ENCODE measurements at regions not wholly inside any gene's neighbourhood (a gene's known extent, or its start where the extent isn't known, plus 50 kb on each side); places are given as distances from the start of the nearest gene placed in this dataset.

GRCh38 chr13:106433066-106433465 lies 102.4 kb downstream of the EFNB2 start:
- DNase-seq, result no peak

- no peak for DNase-seq
These were observed 102.8 kb downstream of the EFNB2 start for GRCh38 chr13:106432636-106433035.

- no peak for DNase-seq
These were observed 108.6 kb downstream of the EFNB2 start for GRCh38 chr13:106426909-106427308.

- no peak for DNase-seq
These were observed 109.8 kb downstream of the EFNB2 start for GRCh38 chr13:106425661-106426060.

- no peak for DNase-seq
These were observed 110.7 kb downstream of the EFNB2 start for GRCh38 chr13:106424805-106425204.

- no peak for DNase-seq
These were observed 111.9 kb downstream of the EFNB2 start for GRCh38 chr13:106423530-106423929.

GRCh38 chr13:106418556-106418955 lies 116.9 kb downstream of the EFNB2 start:
- DNase-seq, result no peak

GRCh38 chr13:106417467-106418110 lies 117.9 kb downstream of the EFNB2 start:
- DNase-seq, result no peak

GRCh38 chr13:106416645-106417044 lies 118.8 kb downstream of the EFNB2 start:
- no peak for DNase-seq

GRCh38 chr13:106415971-106416370 lies 119.5 kb downstream of the EFNB2 start:
- no peak for DNase-seq

GRCh38 chr13:106415442-106415841 lies 120.0 kb downstream of the EFNB2 start:
- no peak for DNase-seq

GRCh38 chr13:106407338-106407737 lies 128.1 kb downstream of the EFNB2 start:
- DNase-seq, result no peak

GRCh38 chr13:106405731-106406130 lies 129.7 kb downstream of the EFNB2 start:
- no peak for DNase-seq

GRCh38 chr13:106403280-106403679 lies 132.2 kb downstream of the EFNB2 start:
- no peak for DNase-seq

- DNase-seq, result no peak
These were observed 132.6 kb downstream of the EFNB2 start for GRCh38 chr13:106402866-106403265.

GRCh38 chr13:106401081-106401480 lies 134.4 kb downstream of the EFNB2 start:
- no peak for DNase-seq

- no peak for DNase-seq
These were observed 135.2 kb downstream of the EFNB2 start for GRCh38 chr13:106400289-106400688.

GRCh38 chr13:106398289-106398688 lies 137.2 kb downstream of the EFNB2 start:
- DNase-seq, result no peak

GRCh38 chr13:106393776-106394175 lies 141.7 kb downstream of the EFNB2 start:
- no peak for DNase-seq

- no peak for DNase-seq
These were observed 143.8 kb downstream of the EFNB2 start for GRCh38 chr13:106391681-106392080.

GRCh38 chr13:106391271-106391670 lies 144.2 kb downstream of the EFNB2 start:
- DNase-seq, result no peak

- DNase-seq, result no peak
These were observed 145.1 kb downstream of the EFNB2 start for GRCh38 chr13:106390367-106390766.

- DNase-seq, result no peak
These were observed 149.8 kb downstream of the EFNB2 start for GRCh38 chr13:106385654-106386053.

- no peak for DNase-seq
These were observed 150.9 kb downstream of the EFNB2 start for GRCh38 chr13:106384516-106384915.

GRCh38 chr13:106383791-106384190 lies 151.7 kb downstream of the EFNB2 start:
- no peak for DNase-seq

Measured in inflammatory macrophage treated with lipopolysaccharide for 1 hour (primary cell).